SK-N-SH (cell line): ENCODE measurements at regions not wholly inside any gene's neighbourhood (a gene's known extent, or its start where the extent isn't known, plus 50 kb on each side); places are given as distances from the start of the nearest gene placed in this dataset.

Source experiments
- ELF1 ChIP-seq: IDR thresholded peaks from 2 replicates; pipeline ENCODE4 v1.4.0; 2012
- JUND ChIP-seq: IDR thresholded peaks from 2 replicates; pipeline ENCODE4 v1.4.0; 2012
- NRF1 ChIP-seq: IDR thresholded peaks from 2 replicates; pipeline ENCODE4 v1.6.1; 2012; ENCODE audit warnings: low read depth, mild to moderate bottlenecking, low read length
- POLR2AphosphoS5 ChIP-seq: IDR thresholded peaks from 2 replicates; pipeline ENCODE4 v1.6.1; 2012; ENCODE audit warnings: low read depth, low read length
- RAD21 ChIP-seq: IDR thresholded peaks from 2 replicates; pipeline ENCODE4 v1.6.1; 2012; ENCODE audit warnings: mild to moderate bottlenecking, low read length
- TAF1 ChIP-seq: IDR thresholded peaks from 2 replicates; pipeline ENCODE4 v1.6.1; 2012; ENCODE audit warnings: low read depth, mild to moderate bottlenecking, low read length, moderate library complexity, borderline replicate concordance
- TF ChIP-seq, protein P1 (sequence below): fragments of 200-600 bp; sonication (generic); IDR thresholded peaks from 2 replicates; pipeline ENCODE4 v1.6.1; 2017; ENCODE audit warnings: antibody characterized with exemption, mild to moderate bottlenecking, moderate library complexity
- TF ChIP-seq, protein P2 (sequence below): IDR thresholded peaks from 2 replicates; pipeline ENCODE4 v1.4.0; 2012; ENCODE audit warnings: low read depth, borderline replicate concordance

DNA sequence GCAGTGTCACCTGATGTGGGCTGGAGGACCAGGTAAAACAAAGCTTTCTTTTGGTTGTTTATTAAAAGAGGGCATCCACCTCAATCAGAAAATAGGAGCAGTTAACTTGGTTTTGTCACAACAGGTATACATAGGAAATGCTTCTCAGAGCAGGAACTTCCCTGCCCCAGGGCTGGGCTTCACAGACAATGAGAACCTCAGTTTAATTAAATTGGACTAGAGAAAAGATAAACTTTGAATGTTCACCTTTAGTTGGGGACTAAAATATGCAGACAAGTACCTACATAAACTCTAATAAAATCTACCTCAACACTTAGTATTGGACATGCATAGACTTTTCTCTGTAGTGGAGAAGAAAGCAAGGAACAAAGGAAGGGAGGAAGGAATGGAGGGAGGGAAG, 392.0 kb downstream of the ENC1 start:
- TF ChIP-seq, protein P1, sequence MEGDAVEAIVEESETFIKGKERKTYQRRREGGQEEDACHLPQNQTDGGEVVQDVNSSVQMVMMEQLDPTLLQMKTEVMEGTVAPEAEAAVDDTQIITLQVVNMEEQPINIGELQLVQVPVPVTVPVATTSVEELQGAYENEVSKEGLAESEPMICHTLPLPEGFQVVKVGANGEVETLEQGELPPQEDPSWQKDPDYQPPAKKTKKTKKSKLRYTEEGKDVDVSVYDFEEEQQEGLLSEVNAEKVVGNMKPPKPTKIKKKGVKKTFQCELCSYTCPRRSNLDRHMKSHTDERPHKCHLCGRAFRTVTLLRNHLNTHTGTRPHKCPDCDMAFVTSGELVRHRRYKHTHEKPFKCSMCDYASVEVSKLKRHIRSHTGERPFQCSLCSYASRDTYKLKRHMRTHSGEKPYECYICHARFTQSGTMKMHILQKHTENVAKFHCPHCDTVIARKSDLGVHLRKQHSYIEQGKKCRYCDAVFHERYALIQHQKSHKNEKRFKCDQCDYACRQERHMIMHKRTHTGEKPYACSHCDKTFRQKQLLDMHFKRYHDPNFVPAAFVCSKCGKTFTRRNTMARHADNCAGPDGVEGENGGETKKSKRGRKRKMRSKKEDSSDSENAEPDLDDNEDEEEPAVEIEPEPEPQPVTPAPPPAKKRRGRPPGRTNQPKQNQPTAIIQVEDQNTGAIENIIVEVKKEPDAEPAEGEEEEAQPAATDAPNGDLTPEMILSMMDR, result no peak
- TF ChIP-seq RAD21, result no peak
- TF ChIP-seq POLR2AphosphoS5, result no peak
- TF ChIP-seq, protein P2, sequence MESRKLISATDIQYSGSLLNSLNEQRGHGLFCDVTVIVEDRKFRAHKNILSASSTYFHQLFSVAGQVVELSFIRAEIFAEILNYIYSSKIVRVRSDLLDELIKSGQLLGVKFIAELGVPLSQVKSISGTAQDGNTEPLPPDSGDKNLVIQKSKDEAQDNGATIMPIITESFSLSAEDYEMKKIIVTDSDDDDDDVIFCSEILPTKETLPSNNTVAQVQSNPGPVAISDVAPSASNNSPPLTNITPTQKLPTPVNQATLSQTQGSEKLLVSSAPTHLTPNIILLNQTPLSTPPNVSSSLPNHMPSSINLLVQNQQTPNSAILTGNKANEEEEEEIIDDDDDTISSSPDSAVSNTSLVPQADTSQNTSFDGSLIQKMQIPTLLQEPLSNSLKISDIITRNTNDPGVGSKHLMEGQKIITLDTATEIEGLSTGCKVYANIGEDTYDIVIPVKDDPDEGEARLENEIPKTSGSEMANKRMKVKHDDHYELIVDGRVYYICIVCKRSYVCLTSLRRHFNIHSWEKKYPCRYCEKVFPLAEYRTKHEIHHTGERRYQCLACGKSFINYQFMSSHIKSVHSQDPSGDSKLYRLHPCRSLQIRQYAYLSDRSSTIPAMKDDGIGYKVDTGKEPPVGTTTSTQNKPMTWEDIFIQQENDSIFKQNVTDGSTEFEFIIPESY, result no peak
- TF ChIP-seq TAF1, result no peak
- TF ChIP-seq NRF1, result no peak
- no peak for TF ChIP-seq ELF1
- no peak for TF ChIP-seq JUND
